ENCODE measurements at regions not wholly inside any gene's neighbourhood (a gene's known extent, or its start where the extent isn't known, plus 50 kb on each side); places are given as distances from the start of the nearest gene placed in this dataset.

DNA sequence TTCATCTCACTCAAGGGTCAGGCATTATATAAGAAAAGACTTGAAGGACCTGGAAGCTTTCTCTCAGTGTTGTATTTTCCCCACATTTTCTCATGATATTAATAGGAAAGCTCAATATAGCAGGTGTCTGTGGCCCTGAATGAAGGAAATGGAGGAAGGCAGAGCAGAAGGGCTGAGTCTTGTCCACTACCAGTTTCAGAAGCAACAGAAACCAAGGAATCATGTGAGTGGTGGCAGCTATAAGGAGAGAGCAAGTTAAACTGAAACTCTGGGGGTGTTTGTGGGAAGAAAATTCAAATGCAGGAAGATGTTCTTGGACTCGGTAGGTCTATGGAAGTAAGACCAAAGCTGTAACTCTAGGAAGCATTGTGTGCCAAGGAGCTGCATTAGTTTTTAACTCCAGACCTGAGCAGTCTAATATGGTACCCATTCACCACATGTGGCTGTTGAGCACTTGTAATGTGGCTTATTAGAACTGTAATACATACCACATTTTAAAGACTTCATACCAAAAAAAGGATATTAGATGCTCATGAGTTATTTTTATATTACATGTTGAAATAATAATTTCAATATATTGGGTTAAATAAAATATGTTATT is 278.8 kb upstream of the GADL1 start:
- Histone ChIP-seq H3K4me3 (ENCODE audit: low read depth, low read length) (no peak overlapping the region), H3K79me2 (no peaks in the 10 kb centered on the region)
- TF ChIP-seq, protein P1, sequence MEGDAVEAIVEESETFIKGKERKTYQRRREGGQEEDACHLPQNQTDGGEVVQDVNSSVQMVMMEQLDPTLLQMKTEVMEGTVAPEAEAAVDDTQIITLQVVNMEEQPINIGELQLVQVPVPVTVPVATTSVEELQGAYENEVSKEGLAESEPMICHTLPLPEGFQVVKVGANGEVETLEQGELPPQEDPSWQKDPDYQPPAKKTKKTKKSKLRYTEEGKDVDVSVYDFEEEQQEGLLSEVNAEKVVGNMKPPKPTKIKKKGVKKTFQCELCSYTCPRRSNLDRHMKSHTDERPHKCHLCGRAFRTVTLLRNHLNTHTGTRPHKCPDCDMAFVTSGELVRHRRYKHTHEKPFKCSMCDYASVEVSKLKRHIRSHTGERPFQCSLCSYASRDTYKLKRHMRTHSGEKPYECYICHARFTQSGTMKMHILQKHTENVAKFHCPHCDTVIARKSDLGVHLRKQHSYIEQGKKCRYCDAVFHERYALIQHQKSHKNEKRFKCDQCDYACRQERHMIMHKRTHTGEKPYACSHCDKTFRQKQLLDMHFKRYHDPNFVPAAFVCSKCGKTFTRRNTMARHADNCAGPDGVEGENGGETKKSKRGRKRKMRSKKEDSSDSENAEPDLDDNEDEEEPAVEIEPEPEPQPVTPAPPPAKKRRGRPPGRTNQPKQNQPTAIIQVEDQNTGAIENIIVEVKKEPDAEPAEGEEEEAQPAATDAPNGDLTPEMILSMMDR (IDR thresholded peaks at IDR 0.05), result no peak

DNA sequence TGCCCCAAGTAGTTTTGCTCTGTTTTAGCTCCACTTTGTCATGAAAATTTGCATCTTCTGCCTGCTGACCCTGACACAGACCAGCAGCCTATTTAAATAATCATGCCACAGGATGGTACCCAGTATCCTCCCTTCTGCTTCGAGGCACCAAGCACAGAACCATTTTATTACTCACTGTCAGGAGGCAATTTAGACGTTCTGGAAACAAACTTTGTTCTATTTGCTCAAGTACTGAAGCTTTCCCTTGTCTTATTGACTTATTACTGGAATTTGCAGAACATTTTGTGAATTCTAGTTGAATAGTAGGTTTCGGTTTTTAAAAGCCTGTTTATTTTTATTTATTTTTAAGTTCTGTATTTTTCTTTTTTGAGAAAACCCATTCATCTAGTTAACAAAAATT is 279.6 kb upstream of the GADL1 start:
- no peak overlapping the region for H3K4me3 ChIP-seq (ENCODE audit: low read depth, low read length)
- H3K4me2 ChIP-seq (ENCODE audit: low read length), result no peak overlapping the region
- H3K4me1 ChIP-seq, result no peaks in the 10 kb centered on the region
- H3K27me3 ChIP-seq (ENCODE audit: control insufficient read depth, insufficient read depth, low read length), result no peaks in the 10 kb centered on the region
- no peak overlapping the region for H3K9ac ChIP-seq
- TF ChIP-seq, protein P1 (IDR thresholded peaks at IDR 0.05), result no peak
- H3K36me3 ChIP-seq (ENCODE audit: control insufficient read depth, insufficient read depth, low read length), result no peaks in the 10 kb centered on the region
- no peak overlapping the region for H3K27ac ChIP-seq
- H3K79me2 ChIP-seq, result no peaks in the 10 kb centered on the region
- no peaks in the 10 kb centered on the region for H3K9me3 ChIP-seq (ENCODE audit: control insufficient read depth, low read length)
- H2AFZ ChIP-seq, result no peak overlapping the region

More for the DNA sequence above, 278.8 kb upstream of the GADL1 start:
- H3K4me1 ChIP-seq, result no peaks in the 10 kb centered on the region
- no peaks in the 10 kb centered on the region for H3K36me3 ChIP-seq (ENCODE audit: control insufficient read depth, insufficient read depth, low read length)
- H2AFZ ChIP-seq, result no peak overlapping the region
- no peak overlapping the region for H3K9ac ChIP-seq
- H3K4me2 ChIP-seq (ENCODE audit: low read length), result no peak overlapping the region
- H3K9me3 ChIP-seq (ENCODE audit: control insufficient read depth, low read length), result no peaks in the 10 kb centered on the region
- H3K27ac ChIP-seq, result no peak overlapping the region
- no peaks in the 10 kb centered on the region for H3K27me3 ChIP-seq (ENCODE audit: control insufficient read depth, insufficient read depth, low read length)

DNA sequence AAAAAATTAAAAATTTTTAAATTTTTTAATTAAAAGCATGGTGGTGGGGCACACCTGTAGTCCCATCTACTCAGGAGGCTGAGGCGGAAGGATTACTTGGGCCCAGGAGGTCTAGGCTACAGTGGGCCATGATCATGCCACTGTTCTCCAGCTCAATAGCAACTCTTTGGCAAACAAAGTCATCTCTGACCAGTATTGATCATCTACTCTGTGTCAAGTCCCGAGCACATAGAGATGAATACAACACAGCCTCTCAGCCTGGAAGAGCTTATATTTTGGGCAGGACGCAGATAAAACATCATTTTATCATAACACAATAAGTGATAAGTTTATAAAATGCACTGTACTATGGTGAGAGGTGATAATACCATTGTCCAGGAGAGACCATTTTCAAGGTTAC is 281.6 kb upstream of the GADL1 start:
- Histone ChIP-seq H3K4me3 (ENCODE audit: low read depth, low read length) (no peak overlapping the region), H3K79me2 (no peaks in the 10 kb centered on the region), H3K9ac (no peak overlapping the region), H3K4me2 (ENCODE audit: low read length) (no peak overlapping the region), H3K27me3 (ENCODE audit: control insufficient read depth, insufficient read depth, low read length) (no peaks in the 10 kb centered on the region), H3K4me1 (no peaks in the 10 kb centered on the region), H3K9me3 (ENCODE audit: control insufficient read depth, low read length) (no peaks in the 10 kb centered on the region), H3K27ac (no peak overlapping the region), H2AFZ (no peak overlapping the region), H3K36me3 (ENCODE audit: control insufficient read depth, insufficient read depth, low read length) (no peaks in the 10 kb centered on the region)
- TF ChIP-seq, protein P1 (IDR thresholded peaks at IDR 0.05), result no peak

DNA sequence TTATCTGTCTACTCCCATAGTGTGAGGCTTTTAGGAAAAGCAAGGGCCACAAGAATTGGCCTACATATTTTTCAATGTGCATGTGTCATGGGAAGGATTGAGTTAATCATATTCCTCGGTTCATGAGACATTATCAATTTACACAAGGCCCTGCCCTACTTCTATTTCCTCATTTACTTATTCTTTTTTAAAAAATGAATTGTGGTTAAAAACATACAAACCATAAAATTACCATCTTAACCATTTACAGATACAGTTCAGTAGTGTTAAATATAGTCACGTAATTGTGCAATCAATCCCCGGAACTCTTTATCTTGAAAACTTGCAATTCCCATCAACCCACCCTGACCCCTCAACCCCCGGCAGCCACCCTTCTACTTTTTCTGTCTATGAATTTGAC is 284.0 kb upstream of the GADL1 start:
- TF ChIP-seq, protein P1 (IDR thresholded peaks at IDR 0.05), result no peak

DNA sequence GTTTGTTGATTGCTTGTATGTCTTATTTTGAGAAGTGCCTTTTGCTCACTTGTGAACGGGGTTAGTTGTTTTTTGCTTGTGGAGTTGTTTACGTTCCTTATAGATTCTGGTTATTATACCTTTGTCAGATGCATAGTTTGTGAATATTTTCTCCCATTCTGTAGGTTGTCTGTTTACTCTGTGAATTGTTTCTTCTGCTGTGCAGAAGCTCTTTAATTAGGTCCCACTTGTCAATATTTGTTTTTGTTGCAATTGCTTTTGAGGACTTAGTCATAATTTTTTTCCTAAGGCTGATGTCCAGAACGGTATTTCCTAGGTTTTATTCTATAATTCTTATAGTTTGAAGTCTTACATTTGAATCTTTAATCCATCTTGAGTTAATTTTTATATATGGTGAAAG is 285.3 kb upstream of the GADL1 start:
- Histone ChIP-seq H3K4me3 (ENCODE audit: low read depth, low read length) (no peak overlapping the region), H3K4me1 (no peaks in the 10 kb centered on the region), H2AFZ (no peak overlapping the region), H3K79me2 (no peaks in the 10 kb centered on the region), H3K27me3 (ENCODE audit: control insufficient read depth, insufficient read depth, low read length) (no peaks in the 10 kb centered on the region), H3K9ac (no peak overlapping the region), H3K9me3 (ENCODE audit: control insufficient read depth, low read length) (no peaks in the 10 kb centered on the region), H3K36me3 (ENCODE audit: control insufficient read depth, insufficient read depth, low read length) (no peaks in the 10 kb centered on the region), H3K4me2 (ENCODE audit: low read length) (no peak overlapping the region), H3K27ac (no peak overlapping the region)
- TF ChIP-seq, protein P1 (IDR thresholded peaks at IDR 0.05), result no peak

More for the DNA sequence above, 284.0 kb upstream of the GADL1 start:
- Histone ChIP-seq H3K9ac (no peak overlapping the region), H3K79me2 (no peaks in the 10 kb centered on the region), H3K36me3 (ENCODE audit: control insufficient read depth, insufficient read depth, low read length) (no peaks in the 10 kb centered on the region), H3K4me1 (no peaks in the 10 kb centered on the region), H3K9me3 (ENCODE audit: control insufficient read depth, low read length) (no peaks in the 10 kb centered on the region), H3K27ac (no peak overlapping the region), H3K4me2 (ENCODE audit: low read length) (no peak overlapping the region), H3K4me3 (ENCODE audit: low read depth, low read length) (no peak overlapping the region), H2AFZ (no peak overlapping the region), H3K27me3 (ENCODE audit: control insufficient read depth, insufficient read depth, low read length) (no peaks in the 10 kb centered on the region)

All from parathyroid adenoma (tissue), 2 donors.